ENCODE measurements at regions not wholly inside any gene's neighbourhood (a gene's known extent, or its start where the extent isn't known, plus 50 kb on each side); places are given as distances from the start of the nearest gene placed in this dataset.

- no peak for DNase-seq (ENCODE audit: low read depth, low spot score)
These were observed 247.8 kb upstream of the PEX5L start for GRCh38 chr3:180284331-180285110.

- no peak for DNase-seq (ENCODE audit: low read depth, low spot score)
These were observed 251.0 kb upstream of the PEX5L start for GRCh38 chr3:180287703-180288102.

GRCh38 chr3:180288816-180289215 is 252.1 kb upstream of the PEX5L start:
- DNase-seq (ENCODE audit: low read depth, low spot score) = no peak

- DNase-seq (ENCODE audit: low read depth, low spot score) = no peak
These were observed 253.6 kb upstream of the PEX5L start for GRCh38 chr3:180290300-180290699.

GRCh38 chr3:180294282-180295027 is 257.7 kb upstream of the PEX5L start:
- no peak for DNase-seq (ENCODE audit: low read depth, low spot score)

- peak; percentile 18 for DNase-seq (ENCODE audit: low read depth, low spot score)
These were observed 259.1 kb upstream of the PEX5L start for GRCh38 chr3:180295811-180296210.

GRCh38 chr3:180296971-180297370 is 260.2 kb upstream of the PEX5L start:
- no peak for DNase-seq (ENCODE audit: low read depth, low spot score)

- no peak for DNase-seq (ENCODE audit: low read depth, low spot score)
These were observed 269.4 kb upstream of the PEX5L start for GRCh38 chr3:180306155-180306554.

- DNase-seq (ENCODE audit: low read depth, low spot score) = no peak
These were observed 270.0 kb upstream of the PEX5L start for GRCh38 chr3:180306691-180307090.

- DNase-seq (ENCODE audit: low read depth, low spot score) = no peak
These were observed 274.5 kb upstream of the PEX5L start for GRCh38 chr3:180311242-180311641.

GRCh38 chr3:180316321-180316720 is 279.6 kb upstream of the PEX5L start:
- no peak for DNase-seq (ENCODE audit: low read depth, low spot score)

GRCh38 chr3:180319461-180319860 is 282.5 kb upstream of the TTC14 start:
- no peak for DNase-seq (ENCODE audit: low read depth, low spot score)

- DNase-seq (ENCODE audit: low read depth, low spot score) = no peak
These were observed 281.3 kb upstream of the TTC14 start for GRCh38 chr3:180320631-180321030.

GRCh38 chr3:180321534-180321933 is 280.4 kb upstream of the TTC14 start:
- no peak for DNase-seq (ENCODE audit: low read depth, low spot score)

GRCh38 chr3:180322829-180323228 is 279.1 kb upstream of the TTC14 start:
- DNase-seq (ENCODE audit: low read depth, low spot score) = no peak

GRCh38 chr3:180324791-180325190 is 277.2 kb upstream of the TTC14 start:
- no peak for DNase-seq (ENCODE audit: low read depth, low spot score)

- DNase-seq (ENCODE audit: low read depth, low spot score) = no peak
These were observed 276.4 kb upstream of the TTC14 start for GRCh38 chr3:180325533-180325932.

- DNase-seq (ENCODE audit: low read depth, low spot score) = no peak
These were observed 276.0 kb upstream of the TTC14 start for GRCh38 chr3:180325958-180326357.

- no peak for DNase-seq (ENCODE audit: low read depth, low spot score)
These were observed 272.8 kb upstream of the TTC14 start for GRCh38 chr3:180329187-180329586.

GRCh38 chr3:180329847-180330246 is 272.1 kb upstream of the TTC14 start:
- DNase-seq (ENCODE audit: low read depth, low spot score) = no peak

- no peak for DNase-seq (ENCODE audit: low read depth, low spot score)
These were observed 271.5 kb upstream of the TTC14 start for GRCh38 chr3:180330440-180330839.

GRCh38 chr3:180332608-180333007 is 269.4 kb upstream of the TTC14 start:
- no peak for DNase-seq (ENCODE audit: low read depth, low spot score)

- DNase-seq (ENCODE audit: low read depth, low spot score) = no peak
These were observed 266.9 kb upstream of the TTC14 start for GRCh38 chr3:180335050-180335449.
